ENCODE measurements at regions not wholly inside any gene's neighbourhood (a gene's known extent, or its start where the extent isn't known, plus 50 kb on each side); places are given as distances from the start of the nearest gene placed in this dataset.

GRCh38 chr10:36342781-36343180 is 700.7 kb upstream of the FZD8 start:
- no peak for TF ChIP-seq CTCF (IDR thresholded peaks at IDR 0.05)
- TF ChIP-seq POLR2A (IDR thresholded peaks at IDR 0.05): no peak

Measured in Peyer's patch (tissue), 4 donors.